Left kidney (tissue), 1 donor: ENCODE measurements at regions not wholly inside any gene's neighbourhood (a gene's known extent, or its start where the extent isn't known, plus 50 kb on each side); places are given as distances from the start of the nearest gene placed in this dataset.
A peak's percentile ranks its signal among the peaks of the same experiment; 100 is the strongest.
"Not testable (repeated sequence)": the region's sequence is repeated elsewhere in the genome, so short reads cannot be mapped to it uniquely, and the experiment has no call there.

Experiments used
- DNase-seq: peaks from one replicate; pipeline ENCODE4 v3.0.0-alpha.2; 2013

DNA sequence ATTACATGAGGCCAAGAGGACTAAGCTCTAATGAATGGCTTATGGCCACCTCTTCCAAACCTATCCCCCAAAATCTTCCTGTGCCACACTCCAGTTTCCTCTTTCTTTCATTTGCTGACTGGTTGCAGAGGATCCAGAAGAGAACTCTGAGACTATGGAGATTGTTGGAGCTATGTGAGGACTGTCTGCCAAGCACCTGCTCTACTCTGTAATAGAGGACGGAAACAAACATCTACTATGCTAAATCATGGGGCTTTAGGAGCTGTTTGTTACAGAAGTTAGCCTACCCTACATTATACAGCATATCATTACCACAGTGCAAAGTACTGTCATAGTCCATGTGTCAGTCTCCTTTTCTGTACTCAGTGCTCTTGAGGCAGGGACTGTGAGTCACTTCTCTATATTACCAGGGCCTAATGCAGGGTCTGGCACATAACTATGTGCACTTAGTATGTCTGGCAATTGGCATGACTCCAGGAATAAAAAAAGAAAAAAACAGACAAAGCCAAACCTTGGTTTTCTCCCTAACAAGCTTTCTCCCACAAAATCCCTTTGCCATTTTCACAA lies 95.1 kb downstream of the RPAP3 start:
- no peak for DNase-seq

DNA sequence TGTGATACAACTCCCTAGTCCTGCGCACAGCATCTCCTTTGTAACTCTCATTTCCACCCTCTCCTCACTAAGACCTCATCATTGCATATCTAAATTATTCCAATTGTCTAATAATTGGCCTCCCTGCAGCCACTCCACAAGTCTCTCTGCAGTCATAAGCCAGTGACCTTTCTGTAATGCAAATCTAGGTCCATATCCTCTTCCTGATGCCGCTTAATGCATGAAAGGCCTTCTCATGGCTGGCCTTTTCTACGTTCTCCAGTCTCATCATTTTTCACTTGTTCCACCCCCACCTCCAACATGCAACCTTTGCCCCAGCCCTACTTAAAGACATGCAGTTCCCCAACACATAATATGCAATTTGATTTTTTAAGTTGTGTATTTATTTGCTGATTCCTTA lies 96.0 kb downstream of the RPAP3 start:
- DNase-seq: no peak

DNA sequence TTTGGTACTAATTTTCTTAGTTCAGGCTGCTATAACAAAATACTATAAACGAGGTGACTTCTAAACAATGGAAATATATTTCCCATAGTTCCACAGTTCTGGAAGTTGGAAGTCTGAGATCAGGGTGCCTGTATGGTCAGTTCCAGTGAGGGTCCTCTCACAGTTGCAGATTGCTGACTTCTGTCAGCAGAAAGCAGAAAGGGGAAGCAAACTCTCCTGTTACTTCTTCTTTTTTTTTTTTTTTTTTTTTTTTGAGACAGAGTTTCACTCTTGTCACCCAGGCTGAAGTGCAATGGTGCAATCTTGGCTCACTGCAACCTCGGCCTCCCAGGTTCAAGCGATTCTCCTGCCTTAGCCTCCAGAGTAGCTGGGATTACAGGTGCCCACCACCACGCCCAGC lies 97.2 kb downstream of the RPAP3 start:
- DNase-seq: not testable (repeated sequence)

DNA sequence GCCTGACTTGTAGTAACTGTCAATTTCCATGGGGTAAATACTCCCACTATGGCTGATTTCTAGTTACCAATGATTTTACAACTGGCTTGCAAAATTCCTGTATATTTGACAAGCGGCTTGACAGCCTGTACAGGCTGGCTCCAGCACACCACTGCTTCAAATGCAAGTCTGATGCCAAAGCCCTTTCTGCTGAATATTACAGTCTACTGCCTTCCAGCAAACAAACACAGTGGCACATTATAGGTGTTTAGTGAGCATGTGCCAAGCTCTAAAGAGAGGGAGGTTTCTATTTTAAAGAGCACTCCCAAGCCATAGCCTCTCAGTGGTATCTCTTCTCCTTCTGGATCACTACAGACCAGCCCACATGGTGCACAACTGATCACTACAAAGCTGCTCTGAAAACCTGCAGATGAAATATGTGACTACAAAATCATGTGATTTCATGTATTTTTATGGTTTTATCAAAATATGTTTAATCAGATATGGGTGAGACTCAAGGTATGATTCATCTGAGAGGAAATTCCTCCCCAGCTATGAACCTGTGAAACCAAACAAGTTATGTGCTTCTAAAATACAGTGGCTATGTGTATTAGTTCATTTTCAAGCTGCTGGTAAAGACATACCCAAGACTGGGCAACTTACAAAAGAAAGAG lies 101.5 kb downstream of the RPAP3 start:
- no peak for DNase-seq

DNA sequence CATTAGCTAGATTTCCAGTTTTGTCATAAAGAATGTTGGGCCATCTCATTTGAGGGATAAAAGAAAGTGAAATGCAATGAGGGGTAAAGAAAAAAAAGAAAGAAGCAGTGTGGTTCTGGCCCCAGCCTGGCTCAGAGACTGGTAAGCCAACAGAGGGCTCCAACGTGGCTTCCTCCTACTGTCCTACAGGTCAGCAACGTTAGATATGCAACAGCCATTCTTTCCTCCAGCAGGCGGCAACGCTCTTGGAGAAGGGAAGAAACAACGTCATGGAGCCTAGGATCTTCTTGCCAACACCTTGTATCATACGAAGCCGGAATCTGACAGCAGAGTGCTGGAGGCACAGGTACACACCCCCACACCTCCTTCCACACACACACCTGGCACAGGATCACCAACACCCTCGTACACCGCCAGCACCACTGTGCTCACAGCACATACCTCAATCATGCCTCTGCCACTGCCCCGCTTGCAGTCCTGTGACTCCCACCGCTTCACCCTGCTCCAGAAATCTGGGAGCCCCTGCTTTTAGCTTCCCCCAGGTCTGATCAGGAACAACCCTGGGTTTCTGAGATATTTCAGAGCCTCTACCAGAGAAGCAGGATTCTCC lies 102.8 kb downstream of the RPAP3 start:
- no peak for DNase-seq

DNA sequence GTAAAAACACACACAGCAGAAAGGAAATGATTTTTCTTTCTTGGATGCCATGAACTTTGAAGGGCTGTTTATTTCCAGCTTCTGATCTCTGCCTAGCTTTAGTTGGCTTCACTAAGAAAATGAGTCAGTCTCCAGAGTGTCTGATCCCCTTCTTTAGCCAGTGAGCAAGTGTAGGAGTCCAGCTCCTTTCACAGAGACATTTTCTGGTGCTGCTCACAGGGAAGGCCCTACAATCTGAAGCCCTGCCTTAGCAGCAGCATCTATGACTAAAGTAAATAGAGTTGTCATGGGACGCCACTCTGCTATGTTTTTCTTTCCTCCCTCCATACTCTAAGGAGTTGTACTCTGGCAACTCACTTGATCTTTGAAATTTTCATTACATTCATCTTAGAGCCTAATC lies 103.5 kb downstream of the RPAP3 start:
- peak; percentile 11 for DNase-seq

DNA sequence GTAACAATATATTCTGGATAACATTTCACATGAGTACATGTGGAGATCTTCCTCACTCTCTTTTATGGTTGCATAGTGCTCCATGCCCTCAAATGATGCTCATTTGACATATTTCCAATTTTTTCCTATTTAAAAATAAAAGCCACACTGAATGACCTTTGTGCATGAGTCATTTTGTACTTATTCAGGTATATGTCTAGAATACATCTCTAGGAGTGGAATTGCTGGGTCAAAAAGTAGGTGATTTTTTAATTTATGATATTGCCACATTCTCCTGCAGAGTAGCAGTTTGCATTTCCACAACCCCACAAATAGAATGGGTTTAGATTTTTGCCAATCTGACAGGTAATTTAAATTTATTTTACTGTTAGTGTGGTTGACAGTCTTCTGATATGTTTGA lies 104.8 kb downstream of the RPAP3 start:
- no peak for DNase-seq

DNA sequence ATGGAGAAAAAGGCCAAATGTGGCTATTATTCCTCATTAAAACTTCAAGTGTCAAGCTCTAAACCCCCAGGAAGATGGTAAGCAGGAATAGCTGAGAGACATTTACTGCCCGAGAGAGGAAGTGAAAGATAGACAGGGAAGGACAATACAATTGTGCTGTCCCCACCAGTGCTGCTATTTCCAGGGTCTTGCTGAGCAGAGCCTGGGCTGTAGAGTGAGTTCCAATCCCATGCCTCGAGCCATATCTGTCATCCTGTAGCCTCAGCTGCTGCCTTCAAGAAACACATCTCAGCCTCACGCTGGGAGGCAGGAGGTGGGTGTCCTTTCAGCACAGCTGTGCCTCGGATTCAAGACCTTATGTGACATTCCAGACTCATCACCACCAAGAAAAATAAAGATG lies 114.0 kb downstream of the RPAP3 start:
- DNase-seq: no peak

DNA sequence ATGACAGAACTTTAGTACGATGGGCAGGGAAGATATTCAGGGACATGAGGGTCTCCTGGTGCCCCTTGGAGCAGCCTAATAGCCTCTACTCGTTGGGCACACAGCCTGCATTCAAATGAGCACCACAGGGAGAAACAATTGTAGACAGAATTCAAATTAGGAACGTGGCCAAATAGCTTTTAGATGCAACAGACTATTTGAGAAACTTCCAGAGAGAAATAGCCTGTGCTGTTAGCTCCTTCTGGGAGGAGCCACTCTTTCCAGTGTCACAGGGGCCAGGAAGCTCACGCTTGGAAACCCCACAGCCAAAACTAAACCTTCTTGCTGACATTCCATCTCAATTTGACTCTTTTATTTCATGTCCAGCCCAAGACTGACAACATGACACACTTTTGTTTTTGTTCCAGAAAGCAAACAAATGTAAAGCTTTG lies 114.5 kb downstream of the RPAP3 start:
- peak; percentile 26 for DNase-seq

DNA sequence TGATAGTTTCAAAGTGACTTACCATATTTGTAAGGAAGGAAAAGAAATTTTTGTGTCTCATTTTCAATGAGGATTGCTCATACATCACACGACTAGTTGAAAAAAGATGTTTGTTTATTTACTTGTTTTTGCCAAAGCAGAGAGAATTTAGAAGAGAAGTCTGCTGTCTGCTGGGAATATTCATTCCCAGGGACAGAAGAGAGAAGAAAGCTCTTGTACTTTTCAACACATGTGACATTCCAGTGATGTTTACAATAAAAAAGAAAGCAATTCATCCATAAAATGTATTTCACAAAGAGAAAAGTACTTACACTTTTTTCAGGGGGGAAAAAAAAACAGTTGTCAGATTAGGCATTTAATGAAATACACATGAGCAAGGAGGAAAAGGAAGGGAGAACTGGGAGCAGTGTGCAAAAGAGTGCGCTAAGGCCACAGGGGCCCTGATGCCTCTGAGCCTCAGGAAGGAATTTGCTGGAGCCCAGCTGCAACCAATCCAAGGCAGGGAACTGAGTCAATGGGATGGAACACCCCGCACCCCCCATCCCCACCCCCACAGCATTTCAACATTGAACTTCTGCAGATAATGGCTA lies 115.0 kb downstream of the RPAP3 start:
- peak; percentile 27 for DNase-seq

DNA sequence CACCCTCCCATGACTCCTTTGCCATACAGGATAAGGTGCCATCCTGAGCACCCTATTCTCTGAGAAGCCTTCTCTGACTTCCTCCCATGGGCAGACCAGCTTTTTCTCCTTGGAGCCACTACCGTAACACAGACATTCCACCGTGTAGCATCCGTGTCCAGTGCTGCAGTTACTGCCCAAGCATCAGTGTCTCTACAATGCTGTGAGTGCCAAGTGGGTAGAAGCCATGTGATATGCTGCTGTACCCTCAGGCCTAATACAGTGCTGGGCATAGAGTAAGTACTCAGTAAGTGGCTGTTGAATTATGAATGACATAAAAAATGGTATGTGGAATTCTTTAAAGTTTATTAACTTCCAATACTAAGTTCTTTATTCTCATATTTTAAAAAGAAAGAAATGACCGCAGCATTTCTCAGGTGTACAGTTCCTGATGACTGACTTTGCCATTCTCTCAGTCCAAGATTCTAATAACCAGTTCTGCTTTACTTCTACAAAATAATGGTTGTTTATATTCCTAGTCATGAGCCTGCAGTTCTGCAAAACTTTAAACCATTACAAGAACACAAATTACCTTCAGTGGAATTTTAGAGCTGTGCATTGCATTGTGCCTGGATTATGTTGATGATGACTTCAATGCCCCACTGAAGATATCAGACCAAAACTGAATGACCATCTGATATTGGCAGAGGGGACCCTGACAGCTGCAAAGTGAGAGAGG lies 118.7 kb downstream of the RPAP3 start:
- no peak for DNase-seq

DNA sequence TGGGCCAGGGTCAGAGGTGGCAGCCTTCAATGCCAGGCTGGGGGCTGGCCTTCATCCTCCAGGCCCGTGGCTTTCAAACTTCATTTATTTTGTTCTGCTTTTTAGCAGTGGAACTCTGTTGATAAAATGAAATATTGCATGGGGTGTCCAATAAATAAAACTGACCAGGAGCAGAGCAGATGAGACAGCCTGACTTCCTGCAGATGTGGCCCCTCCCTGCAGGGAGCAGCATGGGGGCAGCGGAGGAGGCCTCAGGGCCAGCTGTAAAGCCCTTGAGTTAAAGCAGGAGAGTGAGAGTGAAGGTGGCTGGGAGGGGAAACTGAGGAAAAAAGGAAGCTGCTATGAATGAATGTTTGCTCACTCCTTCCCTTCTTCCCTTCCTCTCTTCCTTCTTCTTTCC lies 120.3 kb downstream of the RPAP3 start:
- DNase-seq: no peak

DNA sequence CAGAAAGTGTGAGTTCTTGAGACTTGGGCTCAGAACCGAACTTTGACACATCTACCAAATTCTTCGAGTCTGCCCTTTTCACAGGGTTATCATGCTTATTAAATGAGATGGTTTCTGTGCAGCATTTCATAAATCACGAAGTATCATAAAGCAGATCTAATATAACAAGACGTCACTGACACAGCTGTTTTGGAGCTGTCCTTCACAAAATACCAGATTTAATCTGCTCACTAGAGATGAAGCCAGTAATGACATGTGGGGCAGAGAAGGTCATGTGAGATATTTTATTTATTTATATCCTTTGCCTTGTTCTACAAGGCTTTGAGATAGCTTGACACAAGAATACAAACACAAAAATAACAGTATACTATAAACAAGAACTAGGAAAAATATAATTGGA lies 127.0 kb downstream of the RPAP3 start:
- no peak for DNase-seq

DNA sequence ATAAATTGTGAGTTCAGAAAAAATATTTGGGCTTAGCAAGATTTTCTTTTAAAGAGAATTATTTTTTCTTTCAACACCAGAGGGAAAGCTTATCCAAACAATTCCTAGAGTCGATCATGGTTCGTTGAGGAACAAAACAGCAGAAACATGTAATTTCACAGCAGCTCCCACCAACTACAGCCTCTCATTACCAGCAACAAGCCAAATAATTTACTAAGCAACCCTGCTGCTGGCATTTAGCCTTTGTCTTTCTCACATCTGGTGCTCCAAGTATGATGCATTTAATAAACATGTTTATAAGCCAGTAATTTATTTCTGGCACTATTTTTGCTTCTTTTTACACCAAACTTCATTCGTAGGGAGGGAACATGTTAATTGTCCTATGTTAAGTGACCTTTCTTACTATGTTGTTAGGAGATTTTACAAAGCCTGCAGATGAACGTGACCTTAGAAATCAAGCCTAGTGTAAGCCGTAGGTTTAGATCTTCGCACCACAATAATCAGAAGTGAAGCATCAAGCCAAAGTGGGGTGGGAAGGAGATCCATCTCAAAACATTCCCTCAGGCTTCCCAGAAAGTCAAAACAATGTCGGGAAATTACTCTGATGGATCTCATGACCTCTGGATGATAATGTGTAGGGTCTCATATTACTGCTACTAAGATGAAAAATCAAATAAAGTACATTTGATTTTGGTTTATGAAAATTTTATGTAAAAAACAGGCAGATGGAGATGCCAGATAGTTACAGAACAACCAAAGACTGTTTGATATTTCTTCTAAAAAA lies 128.4 kb downstream of the RPAP3 start:
- DNase-seq: no peak

DNA sequence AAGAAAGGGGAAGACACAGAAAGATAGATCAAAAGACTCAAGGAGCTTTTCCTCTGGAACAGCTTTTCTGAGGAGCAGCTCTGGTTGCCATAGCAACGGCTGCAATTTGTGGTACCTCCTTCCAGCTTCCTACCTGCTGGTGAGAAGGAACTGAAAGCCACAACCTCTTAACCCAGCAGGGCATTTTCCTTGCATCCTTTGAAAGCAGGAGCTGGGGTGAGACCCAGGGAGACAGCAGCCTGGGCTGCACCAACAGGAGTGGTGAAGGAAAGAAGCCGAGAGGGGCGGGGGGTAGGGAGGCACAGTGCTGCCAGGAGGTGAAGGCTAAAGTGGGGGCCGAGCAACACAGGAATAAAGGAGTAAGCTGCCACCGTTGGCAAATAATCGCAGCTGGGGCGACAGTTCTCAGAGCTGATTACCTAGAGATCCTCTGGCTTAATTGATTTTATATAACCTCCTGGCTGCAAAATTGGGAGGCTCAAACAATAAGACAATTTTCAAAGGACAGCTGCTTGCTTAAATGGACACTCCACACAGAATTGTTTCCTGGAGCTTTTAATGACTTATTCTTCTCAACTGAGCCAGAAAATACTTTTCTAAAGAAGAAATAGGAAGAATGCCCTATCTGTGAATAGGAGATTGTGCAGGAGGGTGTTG lies 129.4 kb downstream of the RPAP3 start:
- DNase-seq: no peak

DNA sequence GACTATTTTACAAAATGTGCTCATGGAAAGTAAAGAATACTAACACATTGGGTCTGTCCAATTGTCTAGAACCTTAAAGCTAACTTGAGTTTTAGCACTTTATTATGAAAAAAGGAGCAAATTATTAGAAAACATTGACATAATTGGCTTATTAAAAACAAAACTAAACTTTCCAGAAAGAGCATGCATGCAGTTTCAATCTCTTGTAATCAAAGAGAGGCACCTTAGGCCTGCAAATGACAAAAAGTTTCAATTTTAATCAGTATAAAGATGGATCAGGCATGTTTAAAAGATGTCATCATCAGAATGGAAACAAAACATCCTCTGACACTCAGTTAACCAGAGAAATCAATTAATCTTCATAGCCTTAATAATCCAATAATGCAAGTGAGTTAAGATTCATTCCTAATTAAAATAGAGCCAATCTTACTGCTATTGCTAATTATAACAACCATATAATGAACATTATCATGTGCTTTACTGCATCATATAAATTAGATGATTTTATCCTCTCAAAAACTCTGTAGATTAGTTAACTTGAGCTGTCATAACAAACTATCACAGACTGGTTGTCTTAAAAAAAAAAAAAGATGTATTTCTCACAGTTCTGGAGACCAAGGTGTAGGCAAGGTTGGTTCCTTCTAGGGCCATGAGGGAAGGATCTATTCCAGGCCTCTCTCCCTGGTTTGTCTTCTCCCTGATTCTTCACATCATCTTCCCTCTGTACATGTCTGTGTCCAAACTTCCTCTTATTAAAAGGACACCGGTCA lies 131.4 kb downstream of the RPAP3 start:
- DNase-seq: no peak

DNA sequence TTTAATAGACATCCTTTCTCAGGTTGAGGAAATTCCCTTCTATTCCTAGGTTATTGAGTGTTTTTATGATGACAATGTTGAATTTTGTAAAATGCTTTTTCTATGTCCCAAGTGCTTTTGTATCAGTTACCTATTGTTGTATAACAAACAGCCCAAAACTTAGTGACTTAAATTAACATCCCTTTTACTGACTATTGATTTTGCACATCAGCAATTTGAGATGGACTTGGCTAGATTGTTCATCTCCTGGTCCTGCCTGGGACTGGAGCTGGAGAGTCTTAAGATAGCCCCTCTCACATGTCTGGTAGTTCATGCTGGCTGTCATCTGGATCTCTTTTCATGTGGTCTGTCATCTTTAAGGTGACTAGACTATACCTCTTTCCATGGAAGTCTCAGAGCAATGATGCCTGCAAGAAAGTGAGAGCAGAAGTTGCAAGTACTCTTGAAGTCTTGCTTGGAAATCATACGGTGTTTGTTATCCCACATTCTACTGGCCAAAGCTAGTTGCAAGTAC lies 132.6 kb downstream of the RPAP3 start:
- no peak for DNase-seq

DNA sequence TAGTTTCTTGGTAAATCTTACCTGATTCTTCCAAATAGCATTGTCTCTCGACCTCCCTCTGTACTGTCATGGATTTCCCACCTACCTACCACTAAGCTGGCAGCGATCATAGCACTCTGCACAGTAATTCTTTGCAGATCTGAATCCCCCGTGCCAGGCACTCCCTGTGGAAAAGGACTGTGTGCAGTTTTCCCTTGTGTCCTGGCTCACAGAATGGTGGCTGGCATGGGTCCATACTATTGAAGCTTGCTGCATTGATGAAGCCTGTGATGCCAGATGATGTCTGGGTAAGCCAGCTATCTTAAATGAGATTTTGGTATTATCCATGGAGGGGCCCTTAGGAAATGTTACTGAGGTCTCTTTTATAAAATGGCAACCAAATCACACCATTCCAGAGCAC lies 135.7 kb downstream of the RPAP3 start:
- DNase-seq: no peak

DNA sequence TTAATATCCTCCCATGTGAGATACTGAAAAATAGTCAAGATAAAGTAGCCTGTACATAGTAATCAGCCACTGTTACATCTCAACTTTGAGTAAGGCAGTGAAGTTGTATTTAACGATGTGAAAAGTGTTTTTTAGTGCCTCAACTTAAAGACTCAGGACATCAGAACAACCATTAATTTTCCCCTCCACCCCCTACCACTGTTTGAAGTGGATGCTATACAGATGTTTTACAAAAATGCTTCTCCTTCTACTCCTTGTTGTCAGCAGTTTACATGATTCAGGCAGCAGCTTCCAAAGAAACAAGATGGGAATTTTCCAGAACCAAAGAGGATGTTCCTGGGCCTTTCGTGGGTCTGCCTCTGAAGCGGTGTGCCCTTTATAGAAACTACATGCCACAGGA lies 143.6 kb downstream of the RPAP3 start:
- no peak for DNase-seq

DNA sequence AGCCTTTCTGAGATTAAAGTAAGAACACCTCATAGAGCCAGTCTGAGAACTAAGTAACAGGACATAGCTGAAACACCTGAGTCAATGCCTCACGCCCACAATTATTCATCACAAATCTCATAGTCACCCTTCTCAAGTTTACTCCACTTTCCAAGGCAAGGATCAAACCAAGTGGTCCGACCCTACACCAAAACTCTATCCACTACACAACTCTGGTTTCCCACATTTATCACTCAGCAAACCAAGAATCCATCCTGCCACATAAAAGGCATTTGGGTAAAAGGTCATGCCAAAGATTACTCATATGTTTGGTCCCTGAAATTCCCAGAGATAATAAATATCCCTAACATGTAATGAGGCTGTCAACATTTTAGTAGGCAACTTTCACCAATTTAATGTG lies 144.1 kb downstream of the RPAP3 start:
- DNase-seq: no peak

DNA sequence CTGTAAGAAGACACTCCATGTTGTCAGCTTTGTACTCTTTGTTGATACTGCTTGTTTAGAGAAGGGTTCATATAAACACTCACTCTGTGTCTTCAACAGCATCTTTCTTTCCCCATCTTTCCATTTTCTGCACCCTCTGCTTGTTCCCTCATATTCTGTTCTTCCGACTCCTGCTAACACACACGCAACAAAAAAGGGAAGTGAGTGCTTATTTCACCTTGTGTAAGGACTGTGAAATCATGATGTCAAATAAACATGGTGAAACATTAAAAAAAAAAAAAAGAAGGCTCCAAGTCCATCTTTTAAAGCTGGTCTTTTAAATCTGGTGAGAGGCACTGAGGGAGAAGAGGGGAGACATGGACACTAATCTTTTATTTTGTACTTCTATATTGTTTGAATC lies 145.4 kb downstream of the RPAP3 start:
- DNase-seq: no peak
